BE2C (cell line): ENCODE measurements at regions not wholly inside any gene's neighbourhood (a gene's known extent, or its start where the extent isn't known, plus 50 kb on each side); places are given as distances from the start of the nearest gene placed in this dataset.

Source experiments
- DNase-seq: peaks from one replicate; pipeline ENCODE4 v3.0.0-alpha.2; 2020
- H3K27me3 ChIP-seq: fragments of 250-450 bp; sonication (Bioruptor Pico); 2 replicates; pipeline ENCODE4 v1.5.1; 2020; ENCODE audit warnings: mild to moderate bottlenecking
- H3K36me3 ChIP-seq: fragments of 250-450 bp; sonication (Bioruptor Pico); 2 replicates; pipeline ENCODE4 v1.5.1; 2020; ENCODE audit warnings: mild to moderate bottlenecking
- H3K4me1 ChIP-seq: fragments of 250-450 bp; sonication (Bioruptor Pico); 2 replicates; pipeline ENCODE4 v1.5.1; 2020
- H3K4me3 ChIP-seq: 2 replicates; pipeline ENCODE4 v1.5.1; 2011; ENCODE audit warnings: low read depth, low read length
- H3K9me3 ChIP-seq: fragments of 250-450 bp; sonication (Bioruptor Pico); 2 replicates; pipeline ENCODE4 v1.5.1; 2020
- CTCF ChIP-seq: IDR thresholded peaks from 2 replicates; pipeline ENCODE4 v1.5.1; 2012; ENCODE audit warnings: mild to moderate bottlenecking, low read depth, low read length

DNA sequence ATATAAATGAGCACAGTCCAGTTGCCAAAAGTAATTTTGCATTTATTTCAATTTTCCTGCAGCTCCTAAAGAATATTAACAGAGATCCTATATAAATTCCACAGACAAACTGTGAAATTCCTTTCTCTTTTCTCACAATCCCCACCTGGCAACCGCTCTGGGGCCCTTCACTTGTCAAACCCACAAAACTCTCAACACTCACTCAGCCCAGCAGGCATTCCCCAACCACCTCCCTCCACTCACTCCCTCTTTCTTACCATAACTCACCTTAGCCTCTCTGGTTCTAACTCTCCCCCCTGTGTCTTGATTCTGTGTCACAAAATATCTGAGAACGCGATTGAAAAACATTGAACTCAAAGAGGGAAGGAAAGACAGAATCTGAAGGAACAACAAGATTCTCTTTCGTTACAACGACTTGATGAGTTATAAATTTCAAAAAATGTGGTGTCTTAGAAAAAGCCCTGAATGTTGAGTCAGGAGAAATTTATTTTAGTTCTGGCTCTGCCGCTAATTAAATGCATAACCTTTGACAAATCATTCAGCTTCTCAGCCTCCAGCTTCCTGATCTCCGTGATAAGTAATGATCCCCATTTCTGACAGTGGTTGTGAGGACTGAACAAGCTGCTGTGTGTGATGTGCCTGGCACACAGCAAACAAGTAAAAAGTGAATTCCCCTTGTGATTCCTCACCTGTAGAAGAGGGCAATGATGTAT lies 87.9 kb downstream of the UNC5CL start:
- DNase-seq: no peak
- Histone ChIP-seq H3K4me1 (no peaks in the 10 kb centered on the region), H3K27me3 (peaks cover 3% of the 10 kb centered on the region), H3K9me3 (no peaks in the 10 kb centered on the region), H3K36me3 (no peaks in the 10 kb centered on the region), H3K4me3 (no peak overlapping the region)
- TF ChIP-seq CTCF: no peak

- no peaks in the 10 kb centered on the region for H3K9me3 ChIP-seq
- no peak overlapping the region for H3K4me3 ChIP-seq
- peaks cover 3% of the 10 kb centered on the region for H3K27me3 ChIP-seq
- no peak for TF ChIP-seq CTCF
- no peaks in the 10 kb centered on the region for H3K36me3 ChIP-seq
- DNase-seq: no peak
- H3K4me1 ChIP-seq: no peaks in the 10 kb centered on the region
These were observed 90.5 kb downstream of the UNC5CL start for GRCh38 chr6:40948570-40948969.

GRCh38 chr6:40947876-40948526 lies 91.0 kb downstream of the UNC5CL start:
- H3K4me3 ChIP-seq: no peak overlapping the region
- H3K9me3 ChIP-seq: no peaks in the 10 kb centered on the region
- H3K36me3 ChIP-seq: no peaks in the 10 kb centered on the region
- H3K27me3 ChIP-seq: peaks cover 3% of the 10 kb centered on the region
- no peaks in the 10 kb centered on the region for H3K4me1 ChIP-seq
- no peak for TF ChIP-seq CTCF
- DNase-seq: no peak

- Histone ChIP-seq H3K9me3 (no peaks in the 10 kb centered on the region), H3K4me3 (no peak overlapping the region), H3K4me1 (no peaks in the 10 kb centered on the region), H3K27me3 (peaks cover 3% of the 10 kb centered on the region), H3K36me3 (no peaks in the 10 kb centered on the region)
- DNase-seq: no peak
- TF ChIP-seq CTCF: no peak
These were observed 92.2 kb downstream of the UNC5CL start for GRCh38 chr6:40946738-40947301.

DNA sequence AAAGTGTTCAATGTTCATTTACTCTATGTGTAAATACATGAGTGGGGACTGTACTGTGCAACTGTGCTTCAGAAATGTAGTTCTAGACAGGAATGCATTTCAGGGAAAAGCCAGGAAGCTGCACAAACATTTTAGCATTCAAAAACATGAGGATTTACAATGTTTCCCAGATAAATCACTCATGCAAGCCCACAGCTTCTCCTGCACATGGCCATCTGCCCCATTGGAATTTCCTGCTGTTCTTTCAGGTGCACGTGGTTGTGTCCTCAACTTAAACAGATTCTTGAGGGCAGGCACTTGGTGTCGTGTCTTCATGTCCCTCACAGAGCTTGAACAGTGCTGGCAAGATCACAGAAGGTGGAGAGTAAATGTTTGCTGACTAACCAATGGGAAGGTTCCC lies 101.5 kb downstream of the UNC5CL start:
- no peak for TF ChIP-seq CTCF
- H3K9me3 ChIP-seq: no peaks in the 10 kb centered on the region

GRCh38 chr6:40936818-40937251 lies 102.2 kb downstream of the UNC5CL start:
- Histone ChIP-seq H3K27me3 (no peaks in the 10 kb centered on the region; the same call in 1 of the 2 replicates), H3K9me3 (no peaks in the 10 kb centered on the region), H3K4me1 (no peaks in the 10 kb centered on the region), H3K4me3 (no peak overlapping the region), H3K36me3 (no peaks in the 10 kb centered on the region)
- no peak for DNase-seq
- no peak for TF ChIP-seq CTCF

More for the DNA sequence above, 101.5 kb downstream of the UNC5CL start:
- Histone ChIP-seq H3K4me3 (no peak overlapping the region), H3K27me3 (no peaks in the 10 kb centered on the region; the same call in 1 of the 2 replicates), H3K4me1 (no peaks in the 10 kb centered on the region), H3K36me3 (no peaks in the 10 kb centered on the region)
- no peak for DNase-seq
